Neural progenitor cell (in vitro differentiated cells): ENCODE measurements at regions not wholly inside any gene's neighbourhood (a gene's known extent, or its start where the extent isn't known, plus 50 kb on each side); places are given as distances from the start of the nearest gene placed in this dataset.

Experiments used
- DNase-seq: peaks from one replicate; pipeline ENCODE4 v3.0.0-alpha.2; 2016; ENCODE audit warnings: low spot score
- H2AFZ ChIP-seq: fragments of 200-600 bp; sonication (generic); replicated peaks from 2 replicates; pipeline ENCODE4 v1.6.1; 2016; ENCODE audit warnings: antibody characterized with exemption
- H3F3A ChIP-seq: fragments of 200-600 bp; sonication (generic); 2 replicates; pipeline ENCODE4 v1.6.1; 2016; ENCODE audit warnings: antibody characterized with exemption, low read depth
- H3K27ac ChIP-seq: fragments of 200-600 bp; sonication (generic); 2 replicates; pipeline ENCODE4 v1.5.1; 2016; ENCODE audit warnings: mild to moderate bottlenecking
- H3K27me3 ChIP-seq: fragments of 200-600 bp; sonication (generic); 2 replicates; pipeline ENCODE4 v1.6.1; 2016; ENCODE audit warnings: mild to moderate bottlenecking, moderate library complexity
- H3K36me3 ChIP-seq: fragments of 200-600 bp; sonication (generic); 2 replicates; pipeline ENCODE4 v1.5.1; 2016
- H3K4me1 ChIP-seq: fragments of 200-600 bp; sonication (generic); 2 replicates; pipeline ENCODE4 v1.6.1; 2016; ENCODE audit warnings: mixed run types
- H3K4me2 ChIP-seq: fragments of 200-600 bp; sonication (generic); 2 replicates; pipeline ENCODE4 v1.6.1; 2016
- H3K4me3 ChIP-seq: fragments of 200-600 bp; sonication (generic); 2 replicates; pipeline ENCODE4 v1.5.1; 2016
- H3K79me2 ChIP-seq: fragments of 200-600 bp; sonication (generic); 2 replicates; pipeline ENCODE4 v1.6.1; 2016; ENCODE audit warnings: low read depth
- H3K9ac ChIP-seq: fragments of 200-600 bp; sonication (generic); 2 replicates; pipeline ENCODE4 v1.6.1; 2016
- H3K9me3 ChIP-seq: fragments of 200-600 bp; sonication (generic); 2 replicates; pipeline ENCODE4 v1.5.1; 2016; ENCODE audit warnings: low read depth
- H4K20me1 ChIP-seq: fragments of 200-600 bp; sonication (generic); 2 replicates; pipeline ENCODE4 v1.6.1; 2016; ENCODE audit warnings: low read depth
- H3K27ac Mint-ChIP-seq: 3 replicates; pipeline ENCODE4 v1.8.0; 2021; ENCODE audit warnings: mixed read lengths
- H3K27me3 Mint-ChIP-seq: 2 replicates; pipeline ENCODE4 v1.8.0; 2022; ENCODE audit warnings: low read depth, mild to moderate bottlenecking, inconsistent platforms, moderate library complexity, mixed read lengths; ENCODE audit not compliant: insufficient read depth
- H3K36me3 Mint-ChIP-seq: 3 replicates; pipeline ENCODE4 v1.8.0; 2021; ENCODE audit warnings: mixed read lengths
- H3K4me1 Mint-ChIP-seq: 3 replicates; pipeline ENCODE4 v1.8.0; 2021; ENCODE audit warnings: mixed read lengths
- H3K4me3 Mint-ChIP-seq: 3 replicates; pipeline ENCODE4 v1.8.0; 2021; ENCODE audit warnings: mild to moderate bottlenecking, moderate library complexity, mixed read lengths
- H3K9me3 Mint-ChIP-seq: 3 replicates; pipeline ENCODE4 v1.8.0; 2020; ENCODE audit warnings: mixed read lengths
- CTCF ChIP-seq: fragments of 200-600 bp; sonication (generic); IDR thresholded peaks from 2 replicates; pipeline ENCODE4 v1.5.1; 2017; ENCODE audit warnings: antibody characterized with exemption, mild to moderate bottlenecking
- EZH2 ChIP-seq: fragments of 200-600 bp; sonication (generic); IDR thresholded peaks from 2 replicates; pipeline ENCODE4 v1.6.1; 2017; ENCODE audit warnings: antibody characterized with exemption, mild to moderate bottlenecking, moderate library complexity
- EZH2phosphoT487 ChIP-seq: fragments of 200-600 bp; sonication (generic); IDR thresholded peaks from 2 replicates; pipeline ENCODE4 v1.6.1; 2017; ENCODE audit warnings: antibody characterized with exemption

DNA sequence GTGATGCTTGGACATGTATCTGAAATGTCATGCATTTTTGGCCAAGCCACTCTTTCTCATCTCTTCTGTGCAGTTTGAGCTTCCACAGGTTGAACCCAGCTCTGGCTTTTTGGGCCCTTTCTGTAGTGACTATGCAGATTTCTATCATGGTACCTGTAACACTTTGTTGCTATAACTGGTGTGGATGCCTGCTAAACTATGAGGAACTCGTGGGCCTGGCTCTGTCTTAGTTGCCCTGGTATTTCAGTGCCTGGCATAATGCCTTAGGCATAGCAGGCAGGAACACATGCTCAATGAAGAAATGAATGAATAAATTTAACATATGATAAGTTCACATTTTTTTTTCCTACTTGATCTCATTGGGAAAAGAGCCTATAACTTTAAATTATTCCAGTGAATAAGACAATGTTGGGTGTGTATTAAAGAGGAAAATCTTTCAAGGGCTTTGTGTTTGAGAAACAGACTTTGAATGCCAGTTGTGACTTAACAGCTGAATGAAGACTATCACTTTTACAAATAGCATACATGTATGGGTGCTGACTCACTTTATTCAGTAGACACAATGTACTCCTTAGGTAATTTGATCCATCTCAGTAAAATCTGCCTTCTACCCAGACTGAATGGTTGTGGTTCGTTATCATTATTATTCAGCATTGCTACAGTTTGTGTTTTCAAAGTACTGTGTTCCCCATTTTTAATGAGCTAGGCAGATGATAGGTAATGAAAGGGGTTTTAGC lies 86.4 kb upstream of the MAP4K3 start:
- no peak for TF ChIP-seq CTCF
- no peak for TF ChIP-seq EZH2phosphoT487
- no peak for TF ChIP-seq EZH2
- no peaks in the 10 kb centered on the region for H3K9me3 ChIP-seq
- no peak overlapping the region for H3K4me3 ChIP-seq
- Mint-ChIP-seq H3K36me3 (peaks cover 23% of the 10 kb centered on the region), H3K4me1 (peaks cover 2% of the 10 kb centered on the region), H3K27me3 (peaks cover 4% of the 10 kb centered on the region), H3K9me3 (peaks cover 36% of the 10 kb centered on the region), H3K27ac (no peak overlapping the region), H3K4me3 (no peak overlapping the region)
- H3K36me3 ChIP-seq, result no peaks in the 10 kb centered on the region
- DNase-seq, result no peak
- no peaks in the 10 kb centered on the region for H3F3A ChIP-seq
- no peaks in the 10 kb centered on the region for H3K79me2 ChIP-seq
- H3K4me2 ChIP-seq, result no peak overlapping the region
- H3K27me3 ChIP-seq, result no peaks in the 10 kb centered on the region
- H4K20me1 ChIP-seq, result no peaks in the 10 kb centered on the region
- H3K4me1 ChIP-seq, result no peaks in the 10 kb centered on the region
- no peak overlapping the region for H3K27ac ChIP-seq
- H2AFZ ChIP-seq, result no peak overlapping the region
- H3K9ac ChIP-seq, result no peak overlapping the region

DNA sequence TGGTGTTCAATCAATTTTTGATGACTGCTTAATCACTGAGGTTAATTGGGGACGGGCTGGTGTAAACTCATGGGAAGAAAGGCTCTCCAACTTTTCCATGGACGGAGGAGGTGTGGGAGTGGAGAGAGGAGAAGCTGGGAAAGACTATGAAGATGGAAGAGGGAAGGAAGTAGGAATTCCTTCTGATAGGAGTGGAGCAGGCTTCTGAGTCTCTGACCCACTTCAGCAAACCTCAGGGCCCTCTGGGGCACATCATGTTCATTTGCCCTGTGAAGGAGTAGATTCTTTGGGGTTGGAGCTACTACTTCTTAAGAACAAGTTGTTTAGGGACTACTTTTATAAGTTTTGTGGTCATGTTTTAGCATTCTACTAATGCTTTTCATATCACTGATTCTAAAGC lies 87.0 kb upstream of the MAP4K3 start:
- no peaks in the 10 kb centered on the region for H3K4me1 ChIP-seq
- H3K27ac Mint-ChIP-seq, result no peak overlapping the region
- H3K4me2 ChIP-seq, result no peak overlapping the region

DNA sequence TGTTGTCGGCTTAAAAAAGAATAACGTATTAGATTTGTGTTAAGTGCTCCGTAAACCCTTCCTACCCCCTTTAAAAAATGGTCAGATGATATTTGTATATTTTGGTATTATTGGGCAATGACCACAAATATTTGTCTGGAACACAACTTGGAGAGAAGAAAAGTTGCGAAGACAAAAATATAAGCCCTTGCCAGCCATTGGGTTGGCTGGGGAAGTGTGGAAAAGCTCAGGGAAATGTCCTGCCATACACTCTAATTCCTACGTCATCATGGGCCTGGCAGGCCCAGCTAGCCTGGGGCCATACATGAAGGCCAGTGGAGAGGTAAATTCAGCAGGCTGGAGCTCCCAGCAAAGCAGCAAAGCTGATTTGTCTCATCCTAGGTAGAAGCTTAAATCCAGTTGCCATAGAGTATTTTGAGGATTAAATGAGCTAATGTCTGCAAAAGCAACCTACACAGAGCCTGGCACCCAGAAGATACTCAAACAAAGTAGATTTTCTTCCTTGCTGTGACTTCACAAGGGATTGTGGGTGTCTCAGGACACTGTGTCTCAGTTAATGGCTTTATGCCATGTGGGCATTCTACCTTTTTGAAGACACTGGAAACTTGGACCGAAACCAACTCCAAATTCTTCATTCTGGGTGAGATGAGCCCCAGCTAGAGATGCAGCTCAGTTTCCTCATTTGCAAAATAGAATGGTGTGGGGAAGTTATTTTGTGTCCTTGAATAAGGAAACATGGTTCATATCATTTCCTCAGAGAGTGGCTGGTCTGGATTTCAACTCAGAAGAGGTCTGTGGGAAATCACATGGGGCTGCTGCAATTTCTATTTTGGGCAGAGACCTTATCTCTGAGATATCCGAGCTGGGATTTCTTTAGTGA lies 87.9 kb upstream of the MAP4K3 start:
- no peak overlapping the region for H3K4me2 ChIP-seq
- no peak overlapping the region for H3K9ac ChIP-seq
- H4K20me1 ChIP-seq, result no peaks in the 10 kb centered on the region
- no peaks in the 10 kb centered on the region for H3K27me3 ChIP-seq
- H2AFZ ChIP-seq, result no peak overlapping the region
- Mint-ChIP-seq H3K4me3 (no peak overlapping the region), H3K27me3 (peaks cover 4% of the 10 kb centered on the region), H3K36me3 (peaks cover 20% of the 10 kb centered on the region), H3K27ac (no peak overlapping the region), H3K4me1 (peaks cover 2% of the 10 kb centered on the region), H3K9me3 (peaks cover 29% of the 10 kb centered on the region)
- no peak for DNase-seq
- no peak for TF ChIP-seq EZH2phosphoT487
- no peak for TF ChIP-seq EZH2
- no peak for TF ChIP-seq CTCF
- no peaks in the 10 kb centered on the region for H3K79me2 ChIP-seq
- no peaks in the 10 kb centered on the region for H3K9me3 ChIP-seq
- no peak overlapping the region for H3K27ac ChIP-seq
- H3K4me3 ChIP-seq, result no peak overlapping the region
- H3K36me3 ChIP-seq, result no peaks in the 10 kb centered on the region
- no peaks in the 10 kb centered on the region for H3K4me1 ChIP-seq
- H3F3A ChIP-seq, result no peaks in the 10 kb centered on the region

More for the DNA sequence above, 87.0 kb upstream of the MAP4K3 start:
- no peak overlapping the region for H3K4me3 ChIP-seq
- no peak for DNase-seq
- no peak for TF ChIP-seq CTCF
- no peak overlapping the region for H3K9ac ChIP-seq
- H3K9me3 ChIP-seq, result no peaks in the 10 kb centered on the region
- peaks cover 22% of the 10 kb centered on the region for H3K36me3 Mint-ChIP-seq
- no peak overlapping the region for H3K4me3 Mint-ChIP-seq
- H3K27me3 Mint-ChIP-seq, result peaks cover 4% of the 10 kb centered on the region
- H3K27me3 ChIP-seq, result no peaks in the 10 kb centered on the region
- peaks cover 35% of the 10 kb centered on the region for H3K9me3 Mint-ChIP-seq
- H3K4me1 Mint-ChIP-seq, result peaks cover 2% of the 10 kb centered on the region
- H3K79me2 ChIP-seq, result no peaks in the 10 kb centered on the region
- H3K27ac ChIP-seq, result no peak overlapping the region
- H3K36me3 ChIP-seq, result no peaks in the 10 kb centered on the region
- no peaks in the 10 kb centered on the region for H3F3A ChIP-seq
- H2AFZ ChIP-seq, result no peak overlapping the region
- H4K20me1 ChIP-seq, result no peaks in the 10 kb centered on the region
